Nephron (organoid): ENCODE measurements at regions not wholly inside any gene's neighbourhood (a gene's known extent, or its start where the extent isn't known, plus 50 kb on each side); places are given as distances from the start of the nearest gene placed in this dataset.

Experiments used
- H3K27ac Mint-ChIP-seq, 3 experiments: 2 replicates each; pipeline ENCODE4 v1.8.0; 2020; ENCODE audit warnings: mixed read lengths in 3 of 3, mild to moderate bottlenecking in 2 of 3, moderate library complexity in 1 of 3
- H3K27me3 Mint-ChIP-seq: 2 replicates; pipeline ENCODE4 v1.8.0; 2021; ENCODE audit warnings: low read depth, mild to moderate bottlenecking, moderate library complexity, mixed read lengths
- H3K36me3 Mint-ChIP-seq: 2 replicates; pipeline ENCODE4 v1.8.0; 2020; ENCODE audit warnings: low read depth, mixed read lengths
- H3K4me1 Mint-ChIP-seq: 2 replicates; pipeline ENCODE4 v1.8.0; 2020; ENCODE audit warnings: mixed read lengths
- H3K4me3 Mint-ChIP-seq, 3 experiments: 2 replicates each; pipeline ENCODE4 v1.8.0; 2020; ENCODE audit warnings: mild to moderate bottlenecking in 3 of 3, mixed read lengths in 3 of 3, moderate library complexity in 2 of 3
- H3K9me3 Mint-ChIP-seq: 2 replicates; pipeline ENCODE4 v1.8.0; 2020; ENCODE audit warnings: mixed read lengths
- TF ChIP-seq, protein P1 (sequence below), 3 experiments: fragments of 200-600 bp; sonication (generic); IDR thresholded peaks; one replicate each; pipeline ENCODE4 v1.5.0; 2021; ENCODE audit warnings: antibody characterized with exemption in 3 of 3; ENCODE audit not compliant: unreplicated experiment in 3 of 3

DNA sequence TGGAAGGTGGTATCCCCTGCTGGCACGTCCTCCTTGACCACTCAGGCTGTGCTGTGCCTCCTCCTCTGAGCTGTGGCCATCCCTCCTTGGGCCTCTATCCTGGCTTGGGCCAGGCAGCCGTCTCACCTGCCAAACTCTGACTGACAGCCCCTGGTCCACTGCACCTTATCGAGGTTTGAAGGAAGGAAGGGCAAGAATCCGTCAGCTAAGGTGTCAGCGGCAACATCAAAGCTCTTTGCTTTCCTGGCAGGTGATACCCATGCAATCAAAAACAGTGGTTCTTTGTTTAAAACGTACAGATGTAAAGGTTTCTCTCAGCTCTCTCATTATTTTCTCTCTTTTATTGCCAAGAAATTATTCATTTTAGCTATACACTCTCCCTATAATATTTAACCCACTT is 203.9 kb downstream of the TBXT start:
- Mint-ChIP-seq H3K4me3 (no peak overlapping the region), H3K27me3 (peaks cover 20% of the 10 kb centered on the region), H3K4me1 (no peaks in the 10 kb centered on the region), H3K36me3 (no peaks in the 10 kb centered on the region), H3K9me3 (no peaks in the 10 kb centered on the region), H3K27ac (no peak overlapping the region)
- TF ChIP-seq, protein P1, sequence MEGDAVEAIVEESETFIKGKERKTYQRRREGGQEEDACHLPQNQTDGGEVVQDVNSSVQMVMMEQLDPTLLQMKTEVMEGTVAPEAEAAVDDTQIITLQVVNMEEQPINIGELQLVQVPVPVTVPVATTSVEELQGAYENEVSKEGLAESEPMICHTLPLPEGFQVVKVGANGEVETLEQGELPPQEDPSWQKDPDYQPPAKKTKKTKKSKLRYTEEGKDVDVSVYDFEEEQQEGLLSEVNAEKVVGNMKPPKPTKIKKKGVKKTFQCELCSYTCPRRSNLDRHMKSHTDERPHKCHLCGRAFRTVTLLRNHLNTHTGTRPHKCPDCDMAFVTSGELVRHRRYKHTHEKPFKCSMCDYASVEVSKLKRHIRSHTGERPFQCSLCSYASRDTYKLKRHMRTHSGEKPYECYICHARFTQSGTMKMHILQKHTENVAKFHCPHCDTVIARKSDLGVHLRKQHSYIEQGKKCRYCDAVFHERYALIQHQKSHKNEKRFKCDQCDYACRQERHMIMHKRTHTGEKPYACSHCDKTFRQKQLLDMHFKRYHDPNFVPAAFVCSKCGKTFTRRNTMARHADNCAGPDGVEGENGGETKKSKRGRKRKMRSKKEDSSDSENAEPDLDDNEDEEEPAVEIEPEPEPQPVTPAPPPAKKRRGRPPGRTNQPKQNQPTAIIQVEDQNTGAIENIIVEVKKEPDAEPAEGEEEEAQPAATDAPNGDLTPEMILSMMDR (IDR thresholded peaks at IDR 0.05; ENCODE audit: unreplicated experiment in 3 of 3) = no peak

DNA sequence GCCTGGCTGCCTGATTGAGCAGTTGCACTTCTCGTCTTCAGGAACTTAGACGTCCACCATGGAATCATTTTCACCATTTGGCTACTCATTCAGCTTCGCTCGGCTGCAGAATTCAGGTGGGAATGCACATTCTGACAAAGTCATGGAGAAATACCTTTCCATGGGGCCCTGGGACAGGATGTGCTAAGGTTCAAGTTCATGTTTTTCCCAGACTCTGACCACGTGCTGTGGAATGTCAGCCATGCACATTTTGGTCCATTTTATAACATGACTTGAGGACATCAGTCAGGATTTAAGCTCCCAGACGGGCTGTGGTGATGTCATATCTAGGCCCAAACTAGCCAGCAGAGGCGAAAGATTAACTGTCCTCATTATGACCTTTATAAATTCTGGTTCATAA is 205.3 kb downstream of the TBXT start:
- no peaks in the 10 kb centered on the region for H3K9me3 Mint-ChIP-seq
- TF ChIP-seq, protein P1 (IDR thresholded peaks at IDR 0.05; ENCODE audit: unreplicated experiment in 3 of 3) = no peak

DNA sequence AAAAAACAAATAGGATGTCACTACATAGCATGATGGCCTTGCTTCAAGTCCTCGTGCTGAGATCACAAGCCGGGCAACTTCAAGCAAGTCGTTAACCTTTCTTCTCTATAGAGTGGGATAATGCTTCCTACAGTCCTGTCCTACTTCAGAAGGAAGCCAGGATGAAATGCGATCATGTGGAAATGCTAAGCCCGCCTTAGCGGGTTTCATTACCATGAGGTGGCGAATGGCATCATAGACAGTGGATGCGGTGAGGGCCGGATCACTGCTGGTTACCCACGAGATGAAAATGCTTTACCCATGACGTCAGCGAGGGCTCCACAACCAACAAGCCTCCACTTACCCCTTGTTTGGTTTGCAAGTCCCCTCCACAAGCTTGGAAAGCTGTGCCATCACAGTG is 206.4 kb downstream of the TBXT start:
- TF ChIP-seq, protein P1 (IDR thresholded peaks at IDR 0.05; ENCODE audit: unreplicated experiment in 3 of 3) = no peak
- H3K4me1 Mint-ChIP-seq = no peaks in the 10 kb centered on the region
- H3K9me3 Mint-ChIP-seq = no peaks in the 10 kb centered on the region
- peaks cover 25% of the 10 kb centered on the region for H3K27me3 Mint-ChIP-seq
- H3K27ac Mint-ChIP-seq = no peak overlapping the region
- no peak overlapping the region for H3K4me3 Mint-ChIP-seq
- no peaks in the 10 kb centered on the region for H3K36me3 Mint-ChIP-seq

More for the DNA sequence above, 205.3 kb downstream of the TBXT start:
- Mint-ChIP-seq H3K36me3 (no peaks in the 10 kb centered on the region), H3K27me3 (peaks cover 25% of the 10 kb centered on the region), H3K27ac (no peak overlapping the region), H3K4me3 (no peak overlapping the region), H3K4me1 (no peaks in the 10 kb centered on the region)

DNA sequence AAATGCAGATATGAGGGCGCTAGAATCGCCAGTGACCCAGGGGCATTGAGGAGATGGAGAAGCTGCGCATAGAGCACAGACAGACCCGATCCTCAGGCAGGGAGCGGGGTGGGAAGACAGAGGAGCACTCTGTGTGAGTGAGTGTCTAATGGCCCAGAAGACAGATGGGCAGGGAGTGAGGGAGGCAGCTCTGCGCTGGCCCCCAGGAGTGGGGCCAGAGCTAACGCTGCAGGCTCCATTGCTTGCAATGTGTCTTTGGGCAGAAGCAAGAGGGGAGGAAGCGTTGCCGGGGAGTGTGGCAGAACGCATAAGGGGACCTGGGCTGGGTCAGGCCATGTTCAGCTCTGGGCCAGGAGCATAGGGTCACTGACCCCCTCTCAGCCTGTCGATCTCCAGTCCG is 207.0 kb downstream of the TBXT start:
- no peak overlapping the region for H3K27ac Mint-ChIP-seq
- H3K4me1 Mint-ChIP-seq = no peaks in the 10 kb centered on the region
- H3K4me3 Mint-ChIP-seq = no peak overlapping the region
- H3K27me3 Mint-ChIP-seq = peaks cover 25% of the 10 kb centered on the region
- TF ChIP-seq, protein P1 (IDR thresholded peaks at IDR 0.05; ENCODE audit: unreplicated experiment in 3 of 3) = no peak
- H3K9me3 Mint-ChIP-seq = no peaks in the 10 kb centered on the region
- H3K36me3 Mint-ChIP-seq = no peaks in the 10 kb centered on the region

DNA sequence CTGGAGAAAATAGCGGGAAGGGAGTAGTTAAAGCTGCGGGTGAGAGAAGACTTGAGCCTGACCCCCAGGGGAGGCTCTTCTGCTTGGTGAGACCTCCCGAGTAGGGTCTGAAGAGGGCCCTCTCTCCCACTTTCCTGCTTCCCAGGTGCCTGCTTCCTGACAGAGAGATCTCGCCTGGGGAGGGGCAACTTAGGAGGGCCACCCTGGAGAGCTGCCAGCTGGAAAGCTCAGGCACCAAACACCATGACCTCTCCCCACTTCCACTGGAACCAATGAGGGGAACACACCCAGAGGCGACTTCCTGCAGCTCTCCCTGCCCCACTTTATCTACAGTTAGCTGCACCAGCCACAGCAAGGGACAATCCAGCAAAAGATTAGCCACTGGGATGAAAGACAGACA is 208.0 kb downstream of the TBXT start:
- Mint-ChIP-seq H3K36me3 (no peaks in the 10 kb centered on the region), H3K27ac (no peak overlapping the region), H3K4me1 (no peaks in the 10 kb centered on the region), H3K27me3 (peaks cover 18% of the 10 kb centered on the region), H3K9me3 (no peaks in the 10 kb centered on the region), H3K4me3 (no peak overlapping the region)
- TF ChIP-seq, protein P1 (IDR thresholded peaks at IDR 0.05; ENCODE audit: unreplicated experiment in 3 of 3) = no peak

DNA sequence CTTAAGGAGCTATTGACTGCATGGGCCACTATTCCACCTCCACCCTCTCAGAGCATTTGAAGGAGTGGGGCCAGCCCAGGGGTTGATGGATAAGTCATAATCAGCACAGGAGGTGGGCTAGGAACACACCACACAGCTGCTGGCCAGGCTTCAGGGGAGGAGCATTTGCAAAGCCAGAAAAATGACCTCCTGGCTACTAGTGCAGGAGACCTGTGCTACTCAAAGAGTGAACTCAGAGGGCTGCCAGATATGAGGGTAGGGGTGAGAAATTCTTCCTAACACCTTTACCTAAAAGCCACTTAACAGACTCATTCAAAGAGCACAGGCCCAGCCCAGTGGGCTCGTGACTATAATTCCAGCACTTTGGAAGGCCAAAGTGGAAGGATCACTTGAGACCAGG is 210.8 kb downstream of the TBXT start:
- no peak overlapping the region for H3K4me3 Mint-ChIP-seq
- H3K27ac Mint-ChIP-seq = no peak overlapping the region
- TF ChIP-seq, protein P1 (IDR thresholded peaks at IDR 0.05; ENCODE audit: unreplicated experiment in 3 of 3) = no peak
- no peaks in the 10 kb centered on the region for H3K9me3 Mint-ChIP-seq
- no peaks in the 10 kb centered on the region for H3K4me1 Mint-ChIP-seq
- H3K27me3 Mint-ChIP-seq = peaks cover 16% of the 10 kb centered on the region
- no peaks in the 10 kb centered on the region for H3K36me3 Mint-ChIP-seq
